ENCODE measurements at regions not wholly inside any gene's neighbourhood (a gene's known extent, or its start where the extent isn't known, plus 50 kb on each side); places are given as distances from the start of the nearest gene placed in this dataset.

DNA sequence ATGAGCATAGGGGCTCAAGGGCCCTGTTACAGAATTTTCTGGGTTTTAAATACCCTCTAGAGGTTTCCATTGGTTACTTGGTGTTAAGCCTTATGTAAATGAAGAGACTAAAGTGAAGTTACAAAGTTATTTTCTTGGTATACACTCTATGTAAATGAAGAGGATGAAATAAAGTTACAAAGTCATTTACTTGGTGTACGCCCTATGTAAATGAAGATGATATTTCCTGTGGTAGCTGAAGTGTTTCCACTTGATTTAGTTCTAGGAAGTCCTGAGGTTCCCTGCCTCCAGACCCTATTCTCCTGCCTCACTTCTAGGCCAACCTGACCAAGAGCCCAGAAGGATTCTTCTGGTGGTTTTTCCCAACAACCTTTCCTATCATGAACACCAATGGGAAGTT is 126.1 kb downstream of the SPTSSA start:
- H3K27ac ChIP-seq (ENCODE audit: insufficient read depth, low read depth, low read length) = no peak overlapping the region
- dilution Hi-C loops (cut with MboI; ENCODE audit: extremely low pct_ligation_motif_present, low sequenced_read_pairs) (no loop called here), intact Hi-C loops (cut with micrococcal nuclease) (no loop called here)
- H3K27me3 ChIP-seq (ENCODE audit: control insufficient read depth in 2 of 2, insufficient read depth in 2 of 2, low read length in 2 of 2) = no peaks in the 10 kb centered on the region
- POLR2A ChIA-PET = no interaction called here
- no peak for DNase-seq (ENCODE audit: low read depth, low spot score)
- no peaks in the 10 kb centered on the region for H3K9me3 ChIP-seq (replicated peaks; ENCODE audit: control insufficient read depth, insufficient read depth, low read length)
- H3K79me2 ChIP-seq (ENCODE audit: control insufficient read depth, insufficient read depth, low read length) = no peaks in the 10 kb centered on the region
- no peaks in the 10 kb centered on the region for H3K9me1 ChIP-seq (replicated peaks; ENCODE audit: control insufficient read depth, extremely low read depth, insufficient read depth, low read length)
- TF ChIP-seq JUN (IDR thresholded peaks at IDR 0.05; ENCODE audit: borderline replicate concordance, insufficient read depth, insufficient read length, low read depth) (no peak), POLR2A (IDR thresholded peaks at IDR 0.05; ENCODE audit: low read depth, low read length) (no peak), MAX (IDR thresholded peaks at IDR 0.05; ENCODE audit: insufficient read depth, insufficient read length) (no peak), EZH2 (IDR thresholded peaks at IDR 0.05; ENCODE audit: borderline replicate concordance, low read depth, low read length, severe bottlenecking) (no peak), FOS (IDR thresholded peaks at IDR 0.05; ENCODE audit: borderline replicate concordance, insufficient read depth, low read length) (no peak), GATA2 (IDR thresholded peaks at IDR 0.05; ENCODE audit: insufficient read depth, insufficient read length, low read depth, low read length) (no peak), POLR2AphosphoS5 (IDR thresholded peaks at IDR 0.05; ENCODE audit: insufficient read depth, low read depth, low read length) (no peak), MYC (IDR thresholded peaks at IDR 0.05; ENCODE audit: low read depth, low read length) (no peak)
- TF ChIP-seq, protein P1, sequence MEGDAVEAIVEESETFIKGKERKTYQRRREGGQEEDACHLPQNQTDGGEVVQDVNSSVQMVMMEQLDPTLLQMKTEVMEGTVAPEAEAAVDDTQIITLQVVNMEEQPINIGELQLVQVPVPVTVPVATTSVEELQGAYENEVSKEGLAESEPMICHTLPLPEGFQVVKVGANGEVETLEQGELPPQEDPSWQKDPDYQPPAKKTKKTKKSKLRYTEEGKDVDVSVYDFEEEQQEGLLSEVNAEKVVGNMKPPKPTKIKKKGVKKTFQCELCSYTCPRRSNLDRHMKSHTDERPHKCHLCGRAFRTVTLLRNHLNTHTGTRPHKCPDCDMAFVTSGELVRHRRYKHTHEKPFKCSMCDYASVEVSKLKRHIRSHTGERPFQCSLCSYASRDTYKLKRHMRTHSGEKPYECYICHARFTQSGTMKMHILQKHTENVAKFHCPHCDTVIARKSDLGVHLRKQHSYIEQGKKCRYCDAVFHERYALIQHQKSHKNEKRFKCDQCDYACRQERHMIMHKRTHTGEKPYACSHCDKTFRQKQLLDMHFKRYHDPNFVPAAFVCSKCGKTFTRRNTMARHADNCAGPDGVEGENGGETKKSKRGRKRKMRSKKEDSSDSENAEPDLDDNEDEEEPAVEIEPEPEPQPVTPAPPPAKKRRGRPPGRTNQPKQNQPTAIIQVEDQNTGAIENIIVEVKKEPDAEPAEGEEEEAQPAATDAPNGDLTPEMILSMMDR (IDR thresholded peaks at IDR 0.05; ENCODE audit: extremely low read depth in 1 of 2, insufficient read depth in 1 of 2, low read depth in 1 of 2, low read length in 2 of 2) = no peak
- no peak for FAIRE-seq
- no peak overlapping the region for H3K4me2 ChIP-seq (ENCODE audit: insufficient read depth, low read length)
- H4K20me1 ChIP-seq (replicated peaks; ENCODE audit: control insufficient read depth, extremely low read depth, insufficient read depth, low read length) = no peaks in the 10 kb centered on the region
- H3K4me3 ChIP-seq (replicated peaks in 1 of 3; ENCODE audit: insufficient read depth in 1 of 3, low read depth in 1 of 3, low read length in 3 of 3) = no peak overlapping the region
- CTCF ChIA-PET = no interaction called here
- no peak overlapping the region for H2AFZ ChIP-seq (ENCODE audit: low read depth, low read length)
- no peaks in the 10 kb centered on the region for H3K4me1 ChIP-seq (ENCODE audit: control insufficient read depth, extremely low read depth, insufficient read depth, low read length)
- BruUV-seq (replicated peaks) = no TSS peak
- H3K9ac ChIP-seq (replicated peaks; ENCODE audit: extremely low read depth, insufficient read depth, low read length) = no peak overlapping the region
- no peaks in the 10 kb centered on the region for H3K36me3 ChIP-seq (ENCODE audit: control insufficient read depth in 2 of 2, extremely low read depth in 1 of 2, insufficient read depth in 2 of 2, low read length in 2 of 2)

Data from endothelial cell of umbilical vein (primary cell).